Hematopoietic multipotent progenitor cell (in vitro differentiated cells): ENCODE measurements at regions not wholly inside any gene's neighbourhood (a gene's known extent, or its start where the extent isn't known, plus 50 kb on each side); places are given as distances from the start of the nearest gene placed in this dataset.

ENCODE experiments used
- DNase-seq, 3 donors: peaks; one replicate each; pipeline ENCODE4 v3.0.0-alpha.2; 2011 to 2015; ENCODE audit warnings: low read depth in 2 of 3, low spot score in 2 of 3

- peak in 2 of 3 donors; percentile 29 to 61 for DNase-seq
Measured at GRCh38 chr3:70120357-70120966, 120.9 kb downstream of the SAMMSON start.

GRCh38 chr3:70127192-70127591 lies 127.7 kb downstream of the SAMMSON start:
- DNase-seq: no peak

- no peak for DNase-seq
Measured at GRCh38 chr3:70137366-70137765, 137.8 kb downstream of the SAMMSON start.

- no peak for DNase-seq
Measured at GRCh38 chr3:70138606-70139005, 139.1 kb downstream of the SAMMSON start.
